Activated CD8-positive, alpha-beta memory T cell treated with anti-CD3 and anti-CD28 coated beads, Interleukin-2, amount 10 ng/mL, durations not matched to agents 7 days and 5 days (primary cell): ENCODE measurements at regions not wholly inside any gene's neighbourhood (a gene's known extent, or its start where the extent isn't known, plus 50 kb on each side); places are given as distances from the start of the nearest gene placed in this dataset.
"Not testable (repeated sequence)": the region's sequence is repeated elsewhere in the genome, so short reads cannot be mapped to it uniquely, and the experiment has no call there.

Experiments used
- ATAC-seq: fragments of 150-1000 bp; cut with Tn5 transposase; one replicate; pipeline ENCODE4 v1.10.0; 2021; ENCODE audit warnings: moderate library complexity
- CTCF ChIA-PET: fragments of 350-600 bp; sonication (Branson Sonifier 250); formaldehyde crosslinking; loops from one replicate; lab custom pipeline; 2021; ENCODE audit warnings: antibody characterized with exemption; lab: Charles Lee
- DNase-seq: peaks from one replicate; pipeline ENCODE4 v3.0.0-alpha.2; 2020
- H3K27ac Mint-ChIP-seq: one replicate; pipeline ENCODE4 v1.8.0; 2021; ENCODE audit warnings: mild to moderate bottlenecking, mixed read lengths
- H3K27me3 Mint-ChIP-seq: one replicate; pipeline ENCODE4 v1.8.0; 2021; ENCODE audit warnings: mixed read lengths
- H3K36me3 Mint-ChIP-seq: one replicate; pipeline ENCODE4 v1.8.0; 2021; ENCODE audit warnings: mild to moderate bottlenecking, mixed read lengths
- H3K4me1 Mint-ChIP-seq: one replicate; pipeline ENCODE4 v1.8.0; 2021; ENCODE audit warnings: mixed read lengths
- H3K4me3 Mint-ChIP-seq: one replicate; pipeline ENCODE4 v1.8.0; 2021; ENCODE audit warnings: mild to moderate bottlenecking, moderate library complexity, mixed read lengths
- H3K9me3 Mint-ChIP-seq: one replicate; pipeline ENCODE4 v1.8.0; 2022; ENCODE audit warnings: low read depth, mixed read lengths

- CTCF ChIA-PET, result no interaction called here
- Mint-ChIP-seq H3K27me3 (no peaks in the 10 kb centered on the region), H3K4me3 (no peak overlapping the region), H3K36me3 (no peaks in the 10 kb centered on the region), H3K27ac (no peak overlapping the region), H3K9me3 (peaks cover 3% of the 10 kb centered on the region), H3K4me1 (no peaks in the 10 kb centered on the region)
- no peak for ATAC-seq
- DNase-seq, result no peak
Observed at GRCh38 chr4:96407738-96408463, 568.0 kb downstream of the PDHA2 start.

- H3K27ac Mint-ChIP-seq, H3K4me1 Mint-ChIP-seq, H3K27me3 Mint-ChIP-seq, ATAC-seq, CTCF ChIA-PET, DNase-seq, H3K4me3 Mint-ChIP-seq, H3K9me3 Mint-ChIP-seq, H3K36me3 Mint-ChIP-seq: not testable (repeated sequence)
Observed at GRCh38 chr4:96414853-96415252, 575.0 kb downstream of the PDHA2 start.

GRCh38 chr4:96429657-96430056 lies 589.8 kb downstream of the PDHA2 start:
- peaks cover 4% of the 10 kb centered on the region for H3K9me3 Mint-ChIP-seq
- no peak for DNase-seq
- no peaks in the 10 kb centered on the region for H3K27me3 Mint-ChIP-seq
- H3K27ac Mint-ChIP-seq, result no peak overlapping the region
- CTCF ChIA-PET, result no interaction called here
- no peaks in the 10 kb centered on the region for H3K4me1 Mint-ChIP-seq
- ATAC-seq, result no peak
- H3K36me3 Mint-ChIP-seq, result no peaks in the 10 kb centered on the region
- no peak overlapping the region for H3K4me3 Mint-ChIP-seq

- no peak for DNase-seq
- CTCF ChIA-PET, result no interaction called here
Observed at GRCh38 chr4:96431094-96431493, 591.2 kb downstream of the PDHA2 start.

GRCh38 chr4:96448315-96448872 lies 608.5 kb downstream of the PDHA2 start:
- Mint-ChIP-seq H3K4me1 (no peaks in the 10 kb centered on the region), H3K27ac (no peak overlapping the region), H3K27me3 (no peaks in the 10 kb centered on the region), H3K4me3 (no peak overlapping the region), H3K36me3 (no peaks in the 10 kb centered on the region), H3K9me3 (peaks cover 25% of the 10 kb centered on the region)
- CTCF ChIA-PET, result no interaction called here
- no peak for DNase-seq
- ATAC-seq, result no peak

More at GRCh38 chr4:96431094-96431493, 591.2 kb downstream of the PDHA2 start:
- Mint-ChIP-seq H3K27ac (no peak overlapping the region), H3K36me3 (no peaks in the 10 kb centered on the region), H3K4me1 (no peaks in the 10 kb centered on the region), H3K9me3 (no peaks in the 10 kb centered on the region), H3K27me3 (no peaks in the 10 kb centered on the region), H3K4me3 (no peak overlapping the region)
- ATAC-seq, result no peak

- Mint-ChIP-seq H3K4me1 (no peaks in the 10 kb centered on the region), H3K27me3 (no peaks in the 10 kb centered on the region), H3K4me3 (no peak overlapping the region), H3K36me3 (no peaks in the 10 kb centered on the region), H3K9me3 (peaks cover 8% of the 10 kb centered on the region), H3K27ac (no peak overlapping the region)
- ATAC-seq, result no peak
- DNase-seq, result no peak
- CTCF ChIA-PET, result interaction anchor here (1.5 kb wide), 1 partner anchor 8 kb away, joined by 3 read pairs; no protein-coding TSS in a partner anchor
Observed at GRCh38 chr4:96455045-96455720, 615.3 kb downstream of the PDHA2 start.

- ATAC-seq, H3K27ac Mint-ChIP-seq, CTCF ChIA-PET, H3K9me3 Mint-ChIP-seq, H3K36me3 Mint-ChIP-seq, DNase-seq, H3K4me3 Mint-ChIP-seq, H3K27me3 Mint-ChIP-seq, H3K4me1 Mint-ChIP-seq: not testable (repeated sequence)
Observed at GRCh38 chr4:96458031-96458430, 618.1 kb downstream of the PDHA2 start.

- H3K27ac Mint-ChIP-seq, result no peak overlapping the region
- H3K4me1 Mint-ChIP-seq, result no peaks in the 10 kb centered on the region
- CTCF ChIA-PET, result no interaction called here
- ATAC-seq, result no peak
- no peaks in the 10 kb centered on the region for H3K27me3 Mint-ChIP-seq
- no peak for DNase-seq
- peaks cover 4% of the 10 kb centered on the region for H3K9me3 Mint-ChIP-seq
- H3K36me3 Mint-ChIP-seq, result no peaks in the 10 kb centered on the region
- H3K4me3 Mint-ChIP-seq, result no peak overlapping the region
Observed at GRCh38 chr4:96459105-96459504, 619.2 kb downstream of the PDHA2 start.

- H3K4me1 Mint-ChIP-seq, result no peaks in the 10 kb centered on the region
- CTCF ChIA-PET, result no interaction called here
- no peak for DNase-seq
- no peak overlapping the region for H3K4me3 Mint-ChIP-seq
- H3K27ac Mint-ChIP-seq, result no peak overlapping the region
- H3K36me3 Mint-ChIP-seq, result no peaks in the 10 kb centered on the region
- H3K27me3 Mint-ChIP-seq, result no peaks in the 10 kb centered on the region
- H3K9me3 Mint-ChIP-seq, result peaks cover 11% of the 10 kb centered on the region
- ATAC-seq, result no peak
Observed at GRCh38 chr4:96465834-96466233, 625.9 kb downstream of the PDHA2 start.

- H3K4me3 Mint-ChIP-seq, result no peak overlapping the region
- no peaks in the 10 kb centered on the region for H3K36me3 Mint-ChIP-seq
- DNase-seq (no peak), ATAC-seq (no peak)
- no peaks in the 10 kb centered on the region for H3K27me3 Mint-ChIP-seq
- no peak overlapping the region for H3K27ac Mint-ChIP-seq
- H3K9me3 Mint-ChIP-seq, result peaks cover 8% of the 10 kb centered on the region
- no peaks in the 10 kb centered on the region for H3K4me1 Mint-ChIP-seq
- CTCF ChIA-PET, result no interaction called here
Observed at GRCh38 chr4:96471956-96472867, 632.3 kb downstream of the PDHA2 start.

GRCh38 chr4:96473246-96473645 lies 633.4 kb downstream of the PDHA2 start:
- Mint-ChIP-seq H3K4me3 (no peak overlapping the region), H3K27me3 (no peaks in the 10 kb centered on the region), H3K9me3 (peaks cover 8% of the 10 kb centered on the region), H3K36me3 (no peaks in the 10 kb centered on the region), H3K4me1 (no peaks in the 10 kb centered on the region), H3K27ac (no peak overlapping the region)
- DNase-seq, result no peak
- no peak for ATAC-seq
- CTCF ChIA-PET, result no interaction called here

GRCh38 chr4:96483308-96484030 lies 643.6 kb downstream of the PDHA2 start:
- no peaks in the 10 kb centered on the region for H3K36me3 Mint-ChIP-seq
- CTCF ChIA-PET, result no interaction called here
- H3K27ac Mint-ChIP-seq, result no peak overlapping the region
- no peak overlapping the region for H3K4me3 Mint-ChIP-seq
- no peaks in the 10 kb centered on the region for H3K27me3 Mint-ChIP-seq
- H3K9me3 Mint-ChIP-seq, result peaks cover 2% of the 10 kb centered on the region
- no peak for ATAC-seq
- DNase-seq, result no peak
- H3K4me1 Mint-ChIP-seq, result no peaks in the 10 kb centered on the region

- CTCF ChIA-PET, result no interaction called here
- Mint-ChIP-seq H3K9me3 (peaks cover 2% of the 10 kb centered on the region), H3K4me3 (no peak overlapping the region), H3K36me3 (no peaks in the 10 kb centered on the region), H3K27me3 (no peaks in the 10 kb centered on the region), H3K27ac (no peak overlapping the region), H3K4me1 (no peaks in the 10 kb centered on the region)
- DNase-seq (no peak), ATAC-seq (no peak)
Observed at GRCh38 chr4:96486563-96486962, 646.7 kb downstream of the PDHA2 start.
